Mesendoderm (in vitro differentiated cells): ENCODE measurements at regions not wholly inside any gene's neighbourhood (a gene's known extent, or its start where the extent isn't known, plus 50 kb on each side); places are given as distances from the start of the nearest gene placed in this dataset.

Experiments
- DNase-seq: peaks from one replicate; pipeline ENCODE4 v3.0.0; 2013
- H2AK5ac ChIP-seq: 2 replicates; pipeline ENCODE4 v1.6.1; 2013; ENCODE audit warnings: low read length, inconsistent platforms
- H2BK120ac ChIP-seq: 2 replicates; pipeline ENCODE4 v1.6.1; 2013; ENCODE audit warnings: low read depth, mild to moderate bottlenecking, low read length, moderate library complexity, mixed read lengths
- H2BK15ac ChIP-seq: replicated peaks from 2 replicates; pipeline ENCODE4 v1.6.1; 2013; ENCODE audit warnings: low read depth, mild to moderate bottlenecking, moderate library complexity
- H2BK5ac ChIP-seq: 2 replicates; pipeline ENCODE4 v1.6.1; 2013; ENCODE audit warnings: low read length, inconsistent platforms
- H3K18ac ChIP-seq: 2 replicates; pipeline ENCODE4 v1.6.1; 2013; ENCODE audit warnings: mild to moderate bottlenecking, low read length, mixed read lengths
- H3K23ac ChIP-seq: one replicate; pipeline ENCODE4 v1.6.1; 2013; ENCODE audit warnings: low read length
- H3K27ac ChIP-seq: 2 replicates; pipeline ENCODE4 v1.5.1; 2013; ENCODE audit warnings: low read depth, mild to moderate bottlenecking, inconsistent platforms, low read length, moderate library complexity
- H3K27me3 ChIP-seq: 2 replicates; pipeline ENCODE4 v1.6.1; 2013; ENCODE audit warnings: low read length, control low read depth, mild to moderate bottlenecking, inconsistent platforms; ENCODE audit not compliant: insufficient read depth, poor library complexity
- H3K36me3 ChIP-seq: 2 replicates; pipeline ENCODE4 v1.6.1; 2013; ENCODE audit warnings: low read length, inconsistent platforms; ENCODE audit not compliant: control insufficient read depth, insufficient read depth
- H3K4ac ChIP-seq: one replicate; pipeline ENCODE4 v1.6.1; 2013; ENCODE audit warnings: low read depth, mild to moderate bottlenecking, low read length, moderate library complexity
- H3K4me1 ChIP-seq: 2 replicates; pipeline ENCODE4 v1.6.1; 2013; ENCODE audit warnings: low read depth, low read length, inconsistent platforms; ENCODE audit not compliant: control insufficient read depth
- H3K4me2 ChIP-seq: 2 replicates; pipeline ENCODE4 v1.6.1; 2013; ENCODE audit warnings: low read length
- H3K4me3 ChIP-seq: 2 replicates; pipeline ENCODE4 v1.5.1; 2013; ENCODE audit warnings: mild to moderate bottlenecking, low read length
- H3K56ac ChIP-seq: one replicate; pipeline ENCODE4 v1.6.1; 2013; ENCODE audit warnings: low read length
- H3K79me1 ChIP-seq: 2 replicates; pipeline ENCODE4 v1.6.1; 2013; ENCODE audit warnings: low read length, inconsistent platforms
- H3K79me2 ChIP-seq: 2 replicates; pipeline ENCODE4 v1.6.1; 2013; ENCODE audit warnings: mild to moderate bottlenecking, low read length; ENCODE audit not compliant: control insufficient read depth, insufficient read depth
- H3K9ac ChIP-seq: 2 replicates; pipeline ENCODE4 v1.6.1; 2013; ENCODE audit warnings: low read length, inconsistent platforms
- H4K5ac ChIP-seq: one replicate; pipeline ENCODE4 v1.6.1; 2013; ENCODE audit warnings: low read length
- H4K8ac ChIP-seq: one replicate; pipeline ENCODE4 v1.6.1; 2013; ENCODE audit warnings: low read depth, mild to moderate bottlenecking, control low read depth, low read length, moderate library complexity
- WGBS: extraction: QIAGEN DNeasy Blood & Tissue Kit; methylation state at CpG from one replicate; pipeline ENCODE4 v1.1.7; 2013; ENCODE audit warnings: low lambda C conversion rate, missing lambda C conversion rate; ENCODE audit not compliant: insufficient coverage; ENCODE audit errors: extremely low coverage; 5-methylcytosine and 5-hydroxymethylcytosine counted together

DNA sequence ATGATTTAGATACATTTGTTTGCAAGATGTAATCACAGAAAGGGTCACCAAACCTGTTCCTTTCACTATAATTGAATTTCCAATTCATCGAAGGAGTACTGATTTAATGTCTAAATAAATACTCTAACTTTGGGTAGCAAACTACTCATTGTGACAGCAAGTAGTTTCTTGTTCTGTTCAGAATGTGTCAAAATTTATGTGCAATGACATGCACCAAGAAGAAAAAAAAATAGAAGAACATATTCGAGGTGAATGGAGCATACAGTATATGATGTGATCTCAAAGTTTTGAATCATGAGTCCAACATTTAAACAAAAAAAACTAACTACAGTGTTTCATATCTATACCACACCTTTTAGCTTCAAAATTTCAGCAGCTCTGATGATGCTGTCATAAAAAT, 583.6 kb upstream of the MMS22L start:
- H3K9ac ChIP-seq, result no peak overlapping the region
- WGBS, result no CpG with 5 or more reads among the region's 2 CpGs
- H4K8ac ChIP-seq, result no peak overlapping the region

GRCh38 chr6:97867177-97867576, 584.2 kb upstream of the MMS22L start:
- H3K4ac ChIP-seq, result no peak overlapping the region
- H3K79me2 ChIP-seq, result no peaks in the 10 kb centered on the region
- no peak overlapping the region for H2AK5ac ChIP-seq
- no peak overlapping the region for H4K8ac ChIP-seq
- H4K5ac ChIP-seq, result no peak overlapping the region
- H3K79me1 ChIP-seq, result no peaks in the 10 kb centered on the region
- no peak for DNase-seq
- no peak overlapping the region for H2BK120ac ChIP-seq
- H2BK5ac ChIP-seq, result no peak overlapping the region
- H3K9ac ChIP-seq, result no peak overlapping the region
- H3K56ac ChIP-seq, result no peak overlapping the region
- no peak overlapping the region for H3K4me2 ChIP-seq
- H3K36me3 ChIP-seq, result no peaks in the 10 kb centered on the region
- H2BK15ac ChIP-seq, result no peak overlapping the region
- H3K4me1 ChIP-seq, result no peaks in the 10 kb centered on the region
- no peak overlapping the region for H3K4me3 ChIP-seq
- H3K18ac ChIP-seq, result no peak overlapping the region
- H3K27ac ChIP-seq, result no peak overlapping the region
- no peak overlapping the region for H3K23ac ChIP-seq
- WGBS, result no CpG with 5 or more reads among the region's 2 CpGs
- no peaks in the 10 kb centered on the region for H3K27me3 ChIP-seq

More for the DNA sequence above, 583.6 kb upstream of the MMS22L start:
- Histone ChIP-seq H3K36me3 (no peaks in the 10 kb centered on the region), H3K56ac (no peak overlapping the region), H3K4ac (no peak overlapping the region), H2BK120ac (no peak overlapping the region), H3K27ac (no peak overlapping the region), H3K79me2 (no peaks in the 10 kb centered on the region), H3K18ac (no peak overlapping the region), H3K4me1 (no peaks in the 10 kb centered on the region), H4K5ac (no peak overlapping the region), H3K4me2 (no peak overlapping the region), H2BK15ac (no peak overlapping the region), H3K79me1 (no peaks in the 10 kb centered on the region), H3K27me3 (no peaks in the 10 kb centered on the region), H3K23ac (no peak overlapping the region), H3K4me3 (no peak overlapping the region), H2BK5ac (no peak overlapping the region), H2AK5ac (no peak overlapping the region)
- DNase-seq, result no peak

- no peaks in the 10 kb centered on the region for H3K79me1 ChIP-seq
- H3K4me1 ChIP-seq, result no peaks in the 10 kb centered on the region
- H3K23ac ChIP-seq, result no peak overlapping the region
- no CpG with 5 or more reads among the region's 1 CpG for WGBS
- no peak overlapping the region for H3K4me2 ChIP-seq
- no peak overlapping the region for H2BK5ac ChIP-seq
- no peak overlapping the region for H3K27ac ChIP-seq
- H3K9ac ChIP-seq, result no peak overlapping the region
- no peak overlapping the region for H2BK15ac ChIP-seq
- H3K27me3 ChIP-seq, result no peaks in the 10 kb centered on the region
- no peak overlapping the region for H3K4ac ChIP-seq
- no peak overlapping the region for H3K56ac ChIP-seq
- DNase-seq, result no peak
- H4K5ac ChIP-seq, result no peak overlapping the region
- H2AK5ac ChIP-seq, result no peak overlapping the region
- no peak overlapping the region for H2BK120ac ChIP-seq
- no peak overlapping the region for H3K4me3 ChIP-seq
- H3K18ac ChIP-seq, result no peak overlapping the region
- H4K8ac ChIP-seq, result no peak overlapping the region
- H3K79me2 ChIP-seq, result no peaks in the 10 kb centered on the region
- no peaks in the 10 kb centered on the region for H3K36me3 ChIP-seq
Measured at GRCh38 chr6:97870273-97870672, 587.3 kb upstream of the MMS22L start.

DNA sequence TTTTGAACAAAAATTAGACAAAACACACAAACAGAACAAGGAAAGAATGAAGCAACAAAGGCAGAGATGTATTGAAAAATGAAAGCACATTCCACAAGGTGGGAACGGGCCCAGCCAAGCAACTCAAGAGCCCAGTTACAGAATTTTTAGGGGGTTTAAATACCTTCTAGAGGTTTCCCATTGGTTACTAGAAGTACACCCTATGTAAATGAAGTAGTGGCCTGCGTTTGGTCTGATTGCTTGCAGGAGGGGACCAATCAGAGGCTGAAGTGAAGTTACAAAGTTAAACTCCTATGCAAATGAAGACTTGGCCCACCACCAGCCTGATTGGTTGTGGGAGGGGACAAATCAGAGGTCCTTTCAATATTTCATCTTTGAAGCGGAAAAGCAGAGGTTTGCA, 593.7 kb upstream of the MMS22L start:
- Histone ChIP-seq H3K4me1 (no peaks in the 10 kb centered on the region), H3K23ac (no peak overlapping the region), H3K4me2 (no peak overlapping the region), H3K79me2 (no peaks in the 10 kb centered on the region), H4K5ac (no peak overlapping the region), H3K79me1 (no peaks in the 10 kb centered on the region), H3K27me3 (no peaks in the 10 kb centered on the region), H2BK5ac (no peak overlapping the region), H3K27ac (no peak overlapping the region), H2BK120ac (peak overlapping the region; percentile 45), H3K9ac (no peak overlapping the region), H3K36me3 (no peaks in the 10 kb centered on the region), H2AK5ac (no peak overlapping the region), H2BK15ac (no peak overlapping the region), H3K4ac (no peak overlapping the region), H3K18ac (no peak overlapping the region), H3K4me3 (no peak overlapping the region), H4K8ac (no peak overlapping the region), H3K56ac (no peak overlapping the region)
- no peak for DNase-seq
- no CpG with 5 or more reads among the region's 3 CpGs for WGBS

GRCh38 chr6:97882755-97883154, 599.7 kb upstream of the MMS22L start:
- Histone ChIP-seq H3K23ac (no peak overlapping the region), H4K5ac (no peak overlapping the region), H3K18ac (no peak overlapping the region), H3K4me2 (no peak overlapping the region), H3K4me3 (no peak overlapping the region), H3K56ac (no peak overlapping the region), H3K4me1 (no peaks in the 10 kb centered on the region), H2BK120ac (no peak overlapping the region), H2AK5ac (no peak overlapping the region), H3K27ac (no peak overlapping the region), H3K79me2 (no peaks in the 10 kb centered on the region), H4K8ac (no peak overlapping the region), H3K9ac (no peak overlapping the region), H2BK15ac (no peak overlapping the region), H3K79me1 (no peaks in the 10 kb centered on the region), H2BK5ac (no peak overlapping the region), H3K36me3 (no peaks in the 10 kb centered on the region), H3K4ac (no peak overlapping the region), H3K27me3 (no peaks in the 10 kb centered on the region)
- WGBS, result 100% methylated on average over 1 of the region's 3 CpGs
- no peak for DNase-seq

DNA sequence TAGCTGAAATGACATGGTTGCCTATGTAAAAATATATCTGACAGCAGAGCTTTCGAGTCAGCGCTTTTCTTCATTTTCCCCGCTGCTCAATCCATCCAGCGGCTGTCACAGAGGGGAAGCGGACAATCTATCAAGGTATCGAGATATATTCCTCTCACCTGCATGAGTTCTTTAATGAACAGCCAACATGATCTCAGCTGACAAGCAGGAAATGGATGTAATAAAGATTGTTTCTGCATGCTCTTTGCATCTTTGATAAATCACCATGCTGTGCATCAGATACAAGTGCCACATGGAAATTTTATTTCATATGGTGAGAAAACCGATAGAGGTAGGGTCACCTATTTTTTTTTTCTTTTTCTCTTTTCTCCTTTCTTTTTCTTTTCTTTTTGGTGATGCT, 602.3 kb upstream of the MMS22L start:
- Histone ChIP-seq H3K79me2 (no peaks in the 10 kb centered on the region), H3K56ac (no peak overlapping the region)

More for the DNA sequence above, 602.3 kb upstream of the MMS22L start:
- Histone ChIP-seq H3K4me1 (no peaks in the 10 kb centered on the region), H3K36me3 (no peaks in the 10 kb centered on the region), H2BK120ac (no peak overlapping the region), H4K8ac (no peak overlapping the region), H2AK5ac (no peak overlapping the region), H2BK15ac (no peak overlapping the region), H3K79me1 (no peaks in the 10 kb centered on the region), H4K5ac (no peak overlapping the region), H3K4ac (no peak overlapping the region), H3K23ac (no peak overlapping the region), H2BK5ac (no peak overlapping the region), H3K4me2 (no peak overlapping the region), H3K27me3 (no peaks in the 10 kb centered on the region), H3K27ac (no peak overlapping the region), H3K4me3 (no peak overlapping the region), H3K18ac (no peak overlapping the region), H3K9ac (no peak overlapping the region)
- WGBS, result no CpG with 5 or more reads among the region's 7 CpGs
- DNase-seq, result no peak
